ENCODE measurements at regions not wholly inside any gene's neighbourhood (a gene's known extent, or its start where the extent isn't known, plus 50 kb on each side); places are given as distances from the start of the nearest gene placed in this dataset.

DNA sequence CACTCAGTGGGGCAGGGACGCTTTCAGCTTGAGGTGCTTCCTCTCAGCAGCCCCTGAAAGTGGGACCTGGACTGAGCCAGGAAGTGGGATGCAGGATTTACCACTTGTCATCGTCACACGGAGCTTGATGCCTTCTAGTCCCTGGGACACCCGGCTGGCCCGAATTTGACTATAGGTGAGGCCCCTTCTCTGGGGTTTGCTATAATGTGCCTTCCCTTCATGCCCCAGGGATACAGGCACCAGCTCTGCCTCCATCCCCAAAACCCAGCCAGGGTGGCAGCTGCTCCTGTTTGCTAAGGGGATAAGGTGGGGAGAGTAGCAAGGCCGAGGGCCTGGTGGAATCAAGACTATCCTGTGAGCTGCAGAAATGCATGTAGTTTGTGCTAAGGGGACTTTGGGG is 235.0 kb downstream of the GLRX3 start:
- DNase-seq (ENCODE audit: low read depth in 2 of 2), result no peak

DNA sequence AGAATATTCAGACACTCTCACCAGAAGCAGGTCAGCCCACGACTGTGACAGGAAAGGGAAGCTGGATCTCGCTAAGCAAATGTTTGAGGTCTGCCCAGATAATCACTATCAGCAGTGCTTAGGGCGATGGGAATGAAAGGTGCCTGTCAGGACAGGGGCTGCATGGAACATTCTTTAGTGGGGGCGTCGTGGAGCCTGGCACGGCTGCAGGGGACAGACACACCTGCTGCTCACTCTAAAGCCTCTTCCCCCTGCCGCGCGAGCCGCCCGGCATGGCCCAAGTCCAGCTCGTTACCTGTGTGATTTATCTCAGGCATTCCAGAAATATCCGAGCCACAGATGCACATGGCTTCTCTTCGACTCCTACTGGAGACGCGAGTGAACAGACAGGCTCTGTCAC is 235.5 kb downstream of the GLRX3 start:
- DNase-seq (ENCODE audit: low read depth in 2 of 2), result no peak

DNA sequence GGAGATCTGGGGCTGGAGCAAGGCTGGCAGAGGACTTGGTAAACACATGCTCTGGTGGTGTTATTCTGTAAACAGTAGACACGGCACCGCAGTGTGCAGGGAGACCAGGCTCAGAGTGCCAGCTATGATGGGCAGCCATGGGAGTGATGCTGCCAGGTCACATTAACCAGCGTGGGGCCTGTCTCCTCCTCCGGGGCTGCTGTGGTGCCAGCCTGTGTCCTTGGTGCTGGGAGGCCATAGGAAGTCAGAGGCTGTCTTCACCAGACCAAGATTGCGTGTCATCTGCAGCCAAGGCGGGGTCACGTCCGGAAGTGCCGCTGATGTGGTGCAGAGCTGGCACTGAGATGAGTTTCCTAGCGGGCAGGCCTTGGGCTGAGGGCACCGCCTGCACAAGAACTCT is 236.0 kb downstream of the GLRX3 start:
- DNase-seq (ENCODE audit: low read depth in 2 of 2), result no peak

DNA sequence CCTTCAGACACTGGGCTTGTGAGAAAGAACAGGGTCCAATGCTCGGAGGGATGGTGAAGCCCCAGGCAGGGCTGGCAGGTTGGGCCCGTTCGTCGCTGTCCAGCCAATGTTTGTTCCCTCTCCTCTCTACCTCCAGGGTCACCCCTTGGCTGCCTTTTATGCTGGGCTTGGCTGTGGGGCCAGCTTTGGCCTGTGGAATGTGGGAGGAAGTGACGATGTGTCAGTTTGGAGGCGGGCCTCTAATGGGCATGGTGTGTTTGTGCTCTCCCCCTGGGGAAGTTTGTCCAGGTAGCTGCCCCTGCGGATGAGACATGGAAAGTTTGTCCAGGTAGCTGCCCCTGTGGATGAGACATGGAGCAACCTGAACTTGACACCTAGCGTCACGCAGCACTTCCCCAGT is 236.7 kb downstream of the GLRX3 start:
- DNase-seq (ENCODE audit: low read depth in 2 of 2), result no peak

DNA sequence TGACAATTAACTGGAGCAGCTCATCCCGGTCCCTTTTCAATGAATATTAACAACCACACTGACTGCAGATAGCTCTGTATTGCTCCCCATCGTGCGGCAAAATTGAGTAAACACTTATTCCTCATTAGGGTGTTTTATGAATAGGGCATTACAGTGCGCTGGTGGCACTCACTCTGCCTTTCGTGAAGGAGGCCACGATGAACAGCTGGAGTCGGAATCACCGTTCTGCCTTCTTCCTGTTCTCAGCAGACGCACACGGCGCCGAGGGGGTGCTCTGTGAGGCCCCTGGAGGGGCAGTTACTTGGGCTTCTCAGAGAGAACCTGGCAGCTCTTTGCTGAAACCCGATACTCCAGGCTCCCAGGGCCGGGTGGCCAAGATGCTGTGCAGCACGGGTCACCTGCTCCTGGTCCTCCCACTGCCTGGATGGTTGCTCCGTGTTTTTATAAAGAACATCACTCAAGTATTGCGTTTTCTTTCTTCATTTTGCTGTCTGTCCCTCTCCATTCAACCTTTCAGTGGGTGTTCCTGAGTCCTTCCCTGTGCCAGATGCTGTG is 241.9 kb downstream of the GLRX3 start:
- no peak for DNase-seq (ENCODE audit: low read depth in 2 of 2)

DNA sequence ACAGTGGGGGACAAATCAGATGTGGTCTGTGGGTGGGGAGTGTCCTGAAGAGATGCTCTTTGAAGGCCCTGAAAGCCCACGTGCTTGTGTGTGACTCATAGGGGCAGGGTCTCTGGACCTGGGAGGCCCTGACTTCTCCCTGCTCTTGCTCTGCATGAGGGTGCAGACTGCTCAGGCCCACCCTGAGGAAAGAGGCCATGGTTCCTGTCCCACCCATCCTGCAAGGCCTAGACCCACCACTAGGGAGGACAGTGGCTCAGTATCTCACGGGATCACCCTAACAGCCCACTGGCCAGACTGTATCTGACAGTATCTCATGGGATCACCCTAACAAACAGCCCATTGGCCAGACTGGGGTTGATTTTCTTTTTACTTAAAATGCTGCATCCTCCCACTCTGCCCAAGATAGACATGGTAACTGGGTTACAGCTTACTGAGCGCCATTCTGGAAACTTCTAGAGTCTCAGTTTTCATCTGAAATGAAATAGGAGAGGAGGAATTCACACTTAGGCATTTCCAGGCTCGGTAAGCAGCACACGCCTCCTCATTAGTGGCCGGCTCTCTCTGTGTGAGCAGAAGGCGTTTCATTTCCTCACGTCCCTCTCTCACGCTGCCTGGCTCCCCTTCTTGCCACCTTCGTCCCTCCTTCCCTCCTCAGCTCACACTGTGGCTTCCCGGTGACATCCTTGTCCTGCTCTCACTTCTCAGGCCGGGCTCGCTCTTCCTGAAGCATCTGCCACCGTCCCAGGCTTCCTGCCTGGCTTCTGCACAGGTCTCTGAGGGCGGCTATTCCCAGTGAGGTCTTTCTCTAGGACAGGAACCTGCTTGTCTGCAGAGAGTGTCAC is 242.6 kb downstream of the GLRX3 start:
- no peak for DNase-seq (ENCODE audit: low read depth in 2 of 2)

DNA sequence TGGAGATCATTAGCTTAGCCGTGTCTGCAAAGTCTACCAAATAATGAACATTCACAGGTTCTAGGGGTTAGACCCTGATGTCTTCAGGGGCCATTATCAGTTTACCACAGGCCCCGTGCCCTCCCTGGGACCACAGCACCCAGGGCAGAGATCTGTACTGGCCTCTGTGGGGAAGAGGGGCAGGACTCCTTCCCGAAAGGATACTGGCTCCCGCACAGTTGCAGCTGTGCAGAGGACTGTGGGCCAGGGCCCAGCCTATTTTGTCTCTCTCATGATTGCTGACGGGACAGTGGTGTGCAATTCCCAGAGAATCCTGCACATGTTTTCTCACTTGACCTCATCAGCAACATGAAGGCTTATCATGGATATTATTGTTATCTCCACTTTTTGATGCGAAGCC is 243.9 kb downstream of the GLRX3 start:
- no peak for DNase-seq (ENCODE audit: low read depth in 2 of 2)

DNA sequence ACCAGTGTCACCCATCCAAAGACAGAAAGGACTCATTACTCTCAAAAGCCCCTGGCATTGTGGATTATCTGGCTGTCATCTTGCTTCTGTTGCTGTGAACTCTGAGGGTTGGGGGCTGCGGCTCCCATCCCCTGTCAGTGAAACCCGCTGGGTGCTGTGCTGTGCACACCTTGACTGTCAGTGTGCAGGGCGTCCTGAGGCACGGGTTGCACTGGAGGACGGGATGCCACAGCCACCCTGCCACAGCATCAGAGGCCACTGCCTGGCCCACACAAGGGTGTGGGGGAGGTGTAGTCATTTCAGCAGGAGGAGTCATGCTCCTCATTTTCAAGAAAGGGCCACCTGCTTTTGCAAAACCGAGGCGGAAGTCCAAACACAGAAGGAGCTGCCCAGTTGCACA is 245.8 kb downstream of the GLRX3 start:
- DNase-seq (ENCODE audit: low read depth in 2 of 2), result no peak

DNA sequence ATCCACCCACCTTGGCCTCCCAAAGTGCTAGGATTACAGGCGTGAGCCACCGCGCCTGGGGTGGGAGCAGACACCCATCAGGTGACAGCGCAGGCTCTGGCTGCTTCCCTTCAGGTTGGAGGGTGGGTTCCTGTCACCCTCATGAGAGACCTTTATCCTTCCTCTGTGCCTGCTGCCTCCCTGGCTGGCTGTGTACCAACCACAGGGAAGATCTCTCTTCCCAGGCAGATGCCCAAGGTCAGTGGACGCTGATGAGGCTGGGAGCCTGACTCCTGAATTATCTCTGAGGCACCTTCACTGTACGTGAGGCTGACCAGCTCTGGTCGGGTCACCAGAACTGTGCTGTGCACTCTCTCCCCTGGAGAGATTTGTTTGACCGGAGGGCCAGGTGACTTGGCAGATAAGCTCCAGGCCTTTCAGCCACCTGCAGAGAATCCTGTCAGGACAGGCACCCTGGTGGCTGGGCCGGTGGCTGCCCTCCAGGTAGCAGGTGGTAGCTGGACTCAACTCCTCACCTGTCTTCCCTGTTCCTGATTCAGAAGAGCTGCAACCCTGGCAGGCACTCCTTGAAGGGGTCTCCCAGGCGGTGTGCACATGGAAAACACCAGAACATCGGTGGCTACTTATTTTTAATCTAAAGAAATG is 251.9 kb downstream of the GLRX3 start:
- DNase-seq (ENCODE audit: low read depth in 2 of 2), result no peak

DNA sequence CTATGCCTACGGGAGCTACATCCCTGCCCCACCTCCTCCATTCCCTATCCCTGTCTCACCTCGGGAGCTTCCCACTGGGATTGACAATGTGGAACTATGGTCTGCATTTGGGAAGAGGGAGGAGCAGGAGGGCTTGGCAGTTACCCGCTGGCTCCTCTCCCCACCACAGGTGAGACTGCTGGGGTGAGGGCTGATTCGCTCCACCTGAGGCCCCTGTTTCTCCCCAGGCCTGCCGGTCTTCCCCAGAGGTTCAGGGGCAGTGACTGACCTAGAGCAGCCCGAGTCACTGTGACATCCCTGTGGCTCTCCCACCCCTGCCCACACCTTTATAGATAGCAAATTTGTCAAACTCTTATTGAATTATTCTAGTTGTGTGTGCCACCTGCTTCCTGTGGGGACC is 252.6 kb downstream of the GLRX3 start:
- no peak for DNase-seq (ENCODE audit: low read depth in 2 of 2)

DNA sequence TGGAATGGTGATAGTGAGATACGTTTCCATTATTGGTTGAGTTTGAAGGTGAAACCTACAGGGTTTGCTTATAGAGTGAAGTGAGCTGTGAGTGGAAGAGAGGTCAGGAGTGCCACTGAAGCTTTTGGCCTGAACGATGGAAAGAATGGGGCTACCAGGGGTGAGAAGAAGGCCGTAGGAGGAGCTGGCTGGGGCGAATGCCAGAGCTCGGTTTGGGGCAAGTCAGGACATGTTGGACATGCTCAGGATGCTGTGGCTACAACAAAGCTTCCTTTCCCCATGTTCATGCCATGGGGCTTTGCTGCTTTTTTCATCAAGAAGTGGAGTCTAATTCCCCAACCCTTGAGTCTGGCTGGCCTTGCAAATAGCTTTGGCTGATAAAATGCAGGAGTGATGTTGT is 253.7 kb downstream of the GLRX3 start:
- DNase-seq (ENCODE audit: low read depth in 2 of 2), result no peak

DNA sequence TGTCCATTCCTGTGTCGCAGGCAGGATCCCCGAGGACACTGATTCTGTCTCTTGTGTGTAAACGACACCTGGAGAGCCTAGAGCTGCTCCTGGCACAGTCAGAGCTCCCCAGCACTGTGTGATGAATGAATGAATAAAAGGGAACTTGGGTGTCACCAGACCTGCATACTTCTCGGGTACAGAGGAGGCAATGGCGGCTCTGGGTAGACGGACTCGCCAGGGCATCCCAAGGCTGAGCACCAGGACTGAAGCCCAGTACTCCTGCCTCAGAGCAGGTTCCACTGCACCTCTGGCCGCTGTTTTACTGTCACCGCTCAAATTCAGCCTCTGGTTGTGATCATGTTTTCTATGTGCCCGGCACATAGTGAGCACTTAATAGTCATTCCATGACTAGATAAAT is 255.8 kb downstream of the GLRX3 start:
- DNase-seq (ENCODE audit: low read depth in 2 of 2), result no peak

DNA sequence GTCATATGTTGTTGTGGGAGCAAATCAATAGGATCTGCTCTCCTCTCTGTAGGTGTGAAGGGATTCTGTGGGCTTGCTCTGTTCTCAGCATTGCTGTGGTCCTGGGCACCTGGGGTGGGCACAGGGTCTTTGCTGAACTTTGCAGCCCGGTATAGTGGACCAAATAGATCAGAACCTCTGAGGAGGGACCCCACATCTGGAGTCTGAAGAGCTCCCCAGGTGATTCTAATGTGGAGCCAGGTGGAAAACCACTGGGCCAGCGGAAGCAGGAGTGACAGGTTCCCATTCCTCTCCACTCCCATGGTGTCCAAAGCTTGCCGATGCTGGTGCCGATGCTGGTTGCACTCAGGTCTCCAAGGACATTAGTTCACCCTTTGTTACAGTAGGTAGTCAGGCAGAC is 257.2 kb downstream of the GLRX3 start:
- no peak for DNase-seq (ENCODE audit: low read depth in 2 of 2)

DNA sequence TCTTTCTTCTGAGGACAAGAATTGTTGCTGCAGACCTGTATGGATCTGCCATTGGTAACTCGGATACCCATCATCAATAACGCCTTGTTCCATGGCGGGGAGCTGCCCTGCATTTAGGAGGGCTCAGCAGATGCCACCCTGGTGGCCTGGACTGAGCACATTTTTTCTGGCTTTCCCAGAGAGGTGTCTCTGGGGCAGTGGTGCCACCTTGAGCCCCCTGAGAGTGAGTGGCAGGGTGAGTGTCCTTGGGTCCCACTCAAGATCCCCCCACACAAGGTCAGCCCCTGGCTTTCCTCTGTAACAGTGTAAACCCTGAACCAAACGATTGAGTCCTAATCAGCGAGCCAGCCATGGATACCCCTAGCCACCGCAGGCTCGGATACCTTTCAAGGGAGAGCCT is 258.6 kb downstream of the GLRX3 start:
- no peak for DNase-seq (ENCODE audit: low read depth in 2 of 2)

DNA sequence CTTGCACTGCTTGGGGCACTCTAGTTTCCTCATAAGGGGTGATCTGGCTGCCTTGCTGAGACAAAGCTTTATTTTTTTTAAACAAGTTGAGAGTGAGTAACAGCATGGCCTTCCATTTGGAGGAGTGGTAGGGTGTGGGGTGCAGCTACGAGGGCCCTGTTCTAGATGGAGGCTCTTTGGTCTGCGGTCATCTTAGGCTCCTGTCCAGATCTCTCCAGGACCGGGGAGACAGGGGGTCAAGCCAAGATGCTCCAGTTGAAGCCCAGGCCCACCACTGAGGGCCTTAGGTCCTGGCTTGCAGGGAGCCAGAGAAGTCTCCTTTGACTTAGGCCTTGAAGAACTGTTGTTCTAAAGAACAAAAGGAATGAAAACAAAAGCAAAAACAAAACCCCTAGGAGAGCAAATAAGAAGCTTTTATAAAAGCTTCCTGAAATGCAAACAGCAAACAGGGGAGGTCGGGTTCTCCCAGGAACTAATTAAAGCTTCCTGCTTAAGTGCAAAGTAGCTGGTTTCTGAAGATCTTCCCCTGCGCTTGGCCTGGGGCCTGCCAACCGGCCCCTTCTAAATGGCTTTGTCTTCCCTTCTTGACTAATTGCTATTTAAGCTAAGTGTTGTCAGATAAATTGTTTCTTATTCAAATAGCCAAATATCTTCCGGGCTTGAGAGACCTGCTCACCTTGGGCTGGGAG is 259.2 kb downstream of the GLRX3 start:
- no peak for DNase-seq (ENCODE audit: low read depth in 2 of 2)

DNA sequence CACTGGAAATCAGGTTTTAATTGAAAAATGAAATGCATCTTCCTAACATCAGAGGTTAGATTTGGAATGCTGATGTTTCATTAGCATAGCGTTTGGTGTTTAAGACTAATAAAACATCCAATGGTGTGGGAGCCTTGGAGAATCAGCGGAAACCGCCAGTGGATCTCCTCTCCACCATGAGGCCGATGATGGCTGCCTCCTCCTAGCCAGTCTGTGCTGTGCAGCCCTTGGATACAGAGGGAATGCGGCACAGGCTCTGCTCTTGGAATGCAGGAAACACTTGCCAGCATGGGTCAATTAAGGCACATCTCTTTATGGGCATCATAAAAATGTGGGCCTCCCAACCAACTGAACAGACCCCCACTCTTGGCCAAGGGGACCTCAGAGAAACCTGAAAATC is 259.9 kb downstream of the GLRX3 start:
- DNase-seq (ENCODE audit: low read depth in 2 of 2), result no peak

DNA sequence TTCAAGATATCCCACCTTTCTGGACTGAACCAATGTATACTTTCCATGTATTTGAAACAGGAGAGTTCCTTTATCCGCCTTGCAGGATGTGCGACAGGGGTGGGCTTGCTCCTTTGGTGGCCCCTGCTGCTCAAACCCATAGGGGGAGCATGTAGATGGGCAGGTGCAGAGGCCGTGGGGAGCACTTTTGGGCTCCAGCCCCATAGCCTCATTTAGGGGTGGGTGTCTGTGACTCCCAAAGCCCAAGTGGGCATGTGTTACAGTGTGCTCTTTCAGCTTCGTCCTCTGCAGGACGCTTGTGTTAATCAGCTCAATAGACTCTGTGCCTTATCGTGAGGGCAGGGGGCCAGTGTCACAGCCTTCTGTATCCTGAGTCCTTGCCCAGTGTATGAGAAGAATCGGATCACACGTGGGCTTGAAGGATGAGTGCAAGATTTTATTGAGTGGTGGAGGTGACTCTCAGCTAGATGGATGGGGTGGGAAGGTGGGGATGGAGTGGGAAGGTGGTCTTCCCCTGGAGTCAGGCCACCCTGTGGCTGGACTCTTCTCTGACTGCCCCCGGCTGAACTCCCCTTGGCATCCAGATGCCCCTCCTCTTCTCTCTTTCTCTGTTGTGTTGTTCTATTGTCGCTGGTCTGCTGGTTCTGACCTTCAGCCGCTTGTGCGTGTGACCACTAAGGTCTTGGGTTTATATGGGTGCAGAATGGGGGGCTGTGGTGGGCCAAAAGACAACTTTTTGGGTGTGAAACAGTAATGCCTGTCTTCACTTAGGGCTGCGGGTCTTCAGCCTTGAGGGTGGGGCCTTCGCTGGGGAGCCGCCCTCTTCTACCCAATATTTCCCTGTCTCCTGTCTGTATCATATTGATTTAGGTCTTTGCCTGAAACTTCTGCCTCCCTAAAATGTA is 262.2 kb downstream of the GLRX3 start:
- no peak for DNase-seq (ENCODE audit: low read depth in 2 of 2)

DNA sequence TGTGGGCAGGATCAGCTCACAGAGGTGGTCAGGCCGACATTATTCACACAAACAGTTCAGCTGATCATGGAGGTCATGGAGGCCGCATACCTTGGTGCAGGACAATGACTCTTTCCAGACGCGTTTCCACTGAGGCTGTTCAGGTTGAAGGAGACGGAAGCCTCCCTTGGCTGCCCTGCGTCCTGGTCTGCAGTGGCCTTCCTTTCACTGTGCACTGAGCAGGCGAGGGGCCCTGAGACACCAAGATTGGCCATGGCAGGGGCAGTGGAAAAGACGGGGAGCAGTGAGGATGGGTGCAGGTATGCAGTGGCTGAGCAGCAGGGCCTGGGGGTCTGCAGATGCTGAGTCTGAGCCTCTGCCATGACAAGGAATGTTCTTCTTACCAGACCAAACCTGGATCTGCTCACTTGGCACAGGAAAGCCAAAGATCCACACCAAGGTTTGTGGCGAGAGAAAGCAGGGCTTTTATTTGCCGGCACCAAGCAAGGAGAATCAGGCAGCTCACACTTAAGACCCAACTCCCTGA is 263.3 kb downstream of the GLRX3 start:
- DNase-seq (ENCODE audit: low read depth in 2 of 2), result no peak

DNA sequence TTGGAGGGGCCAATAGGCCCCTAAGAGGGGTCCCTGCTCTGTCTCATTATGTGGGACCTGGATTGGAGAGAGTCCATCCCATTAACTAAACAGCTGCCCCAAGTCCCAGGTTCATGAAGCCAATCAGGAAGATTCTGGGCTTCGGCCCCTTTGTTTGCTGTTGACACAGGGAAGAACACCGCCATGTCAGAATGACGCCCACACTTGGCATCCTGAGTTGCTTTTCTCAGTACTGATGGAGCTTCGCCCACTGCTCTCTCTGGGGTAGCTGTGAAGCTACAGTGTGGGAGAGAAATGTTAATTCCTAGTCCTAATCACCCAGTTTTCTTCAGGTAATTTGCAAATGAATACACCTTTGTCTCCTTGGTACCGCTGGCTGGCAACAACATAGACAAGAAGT is 264.7 kb downstream of the GLRX3 start:
- DNase-seq (ENCODE audit: low read depth in 2 of 2), result no peak

DNA sequence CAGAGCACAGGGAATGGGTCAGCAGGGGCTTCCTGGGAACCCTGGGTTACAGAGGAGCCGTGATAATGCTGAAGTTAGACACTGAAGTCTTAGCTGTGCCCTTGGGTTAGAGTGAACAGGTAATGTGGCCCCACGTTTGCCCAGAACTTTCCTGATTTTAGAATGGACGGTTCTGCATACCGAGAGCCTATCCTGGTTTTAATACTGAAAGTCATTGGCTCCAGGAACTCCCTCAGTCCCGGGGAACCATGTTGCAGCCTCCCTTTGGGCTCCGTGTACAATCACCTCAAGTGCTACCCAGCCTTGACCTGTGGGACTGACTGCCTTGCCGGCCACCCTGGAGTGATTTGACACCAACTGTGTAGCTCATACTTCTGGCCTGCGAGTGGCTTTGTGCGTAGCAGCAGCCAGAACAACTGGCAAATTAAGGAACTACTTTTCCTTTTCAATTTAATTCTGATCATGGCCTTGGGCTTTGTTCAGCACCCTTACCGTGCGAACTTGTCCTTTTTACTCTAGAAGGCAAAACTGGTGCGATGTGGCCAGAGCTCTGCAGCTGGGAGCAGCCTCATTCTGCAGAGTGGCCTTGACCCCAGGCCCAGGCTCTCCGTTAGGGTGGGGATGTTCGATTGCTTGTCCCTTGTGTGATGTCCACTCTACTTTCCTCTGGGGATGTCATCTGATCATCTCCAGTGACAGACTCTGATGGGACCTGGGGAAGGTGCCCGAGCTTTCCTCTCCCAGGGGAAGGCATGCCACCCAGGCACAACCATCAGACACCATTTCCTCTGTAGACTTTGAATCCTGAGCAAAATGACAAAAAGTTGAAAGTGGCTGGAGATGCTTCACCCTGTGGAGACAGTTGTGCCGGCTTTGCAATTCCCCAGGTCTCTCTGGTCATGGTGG is 265.9 kb downstream of the GLRX3 start:
- no peak for DNase-seq (ENCODE audit: low read depth in 2 of 2)

Data from fibroblast of skin of left quadriceps (primary cell).